Thyroid gland (tissue), 4 donors: ENCODE measurements at regions not wholly inside any gene's neighbourhood (a gene's known extent, or its start where the extent isn't known, plus 50 kb on each side); places are given as distances from the start of the nearest gene placed in this dataset.

Experiments used
- DNase-seq, 2 donors: peaks; one replicate each; pipeline ENCODE4 v3.0.0-alpha.2; 2019
- H3K27ac ChIP-seq, 3 donors: fragments of 200-600 bp; sonication (generic); 1 replicate in 2 of 3; 2 replicates in 1 of 3; pipeline ENCODE4 v1.5.1; 2016 to 2019; ENCODE audit warnings: mild to moderate bottlenecking in 1 of 3, moderate library complexity in 1 of 3
- H3K27me3 ChIP-seq: fragments of 200-600 bp; sonication (generic); one replicate; pipeline ENCODE4 v1.5.1; 2019
- H3K36me3 ChIP-seq, 2 donors: fragments of 200-600 bp; sonication (generic); one replicate each; pipeline ENCODE4 v1.5.1; 2016 to 2019
- H3K4me1 ChIP-seq, 2 donors: fragments of 200-600 bp; sonication (generic); one replicate each; pipeline ENCODE4 v1.5.1; 2017 to 2019
- H3K4me3 ChIP-seq, 3 donors: fragments of 200-600 bp; sonication (generic); replicated peaks in 1 of 3; 1 replicate in 2 of 3; 2 replicates in 1 of 3; pipeline ENCODE4 v1.5.1; 2016; ENCODE audit warnings: mild to moderate bottlenecking in 1 of 3
- H3K9me3 ChIP-seq: fragments of 200-600 bp; sonication (generic); one replicate; pipeline ENCODE4 v1.5.1; 2017
- POLR2A ChIP-seq, 2 donors: fragments of 450-650 bp; IDR thresholded peaks; one replicate each; pipeline ENCODE4 v1.6.1; 2017; ENCODE audit warnings: antibody characterized with exemption in 2 of 2, mild to moderate bottlenecking in 2 of 2, moderate library complexity in 1 of 2
- WGBS, 2 donors: methylation state at CpG; one replicate each; pipeline ENCODE4 v1.1.5; 2017; 5-methylcytosine and 5-hydroxymethylcytosine counted together
- intact Hi-C: fragments of 100-400 bp; cut with DNase I; formaldehyde crosslinking; loops from one replicate; pipeline ENCODE4 v1.15.1; 2023
- TF ChIP-seq, protein P1 (sequence below), 6 experiments: fragments of 200-600 bp in 3 of 6; fragments of 450-650 bp in 3 of 6; sonication (generic) in 3 of 6; IDR thresholded peaks; one replicate each; pipeline ENCODE4 v1.5.1; 2016 to 2019; ENCODE audit warnings: antibody characterized with exemption in 6 of 6, mild to moderate bottlenecking in 2 of 6, inconsistent platforms in 1 of 6, moderate library complexity in 1 of 6

DNA sequence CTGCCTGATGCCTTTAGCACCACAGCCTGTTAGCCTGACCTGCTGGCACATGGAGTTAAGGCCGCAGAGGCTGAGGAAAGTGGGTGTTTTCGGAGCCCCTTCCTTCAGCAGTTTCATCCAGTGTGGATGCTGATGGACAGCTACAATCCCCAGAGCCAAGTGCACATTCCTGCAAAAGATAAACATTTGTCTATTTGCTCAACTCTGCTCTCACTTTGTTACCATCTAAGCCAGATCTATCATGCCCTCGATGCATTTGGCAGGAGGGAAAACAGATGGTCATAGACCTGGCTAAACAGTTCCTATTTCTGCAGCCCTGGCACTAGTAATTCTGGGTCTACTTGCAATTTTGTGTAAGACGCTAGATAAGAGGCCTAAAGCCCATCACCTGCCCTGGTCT is 312.9 kb upstream of the RASGRP1 start:
- H3K36me3 ChIP-seq = no peaks in the 10 kb centered on the region
- no peak for TF ChIP-seq POLR2A (IDR thresholded peaks at IDR 0.05)
- TF ChIP-seq, protein P1, sequence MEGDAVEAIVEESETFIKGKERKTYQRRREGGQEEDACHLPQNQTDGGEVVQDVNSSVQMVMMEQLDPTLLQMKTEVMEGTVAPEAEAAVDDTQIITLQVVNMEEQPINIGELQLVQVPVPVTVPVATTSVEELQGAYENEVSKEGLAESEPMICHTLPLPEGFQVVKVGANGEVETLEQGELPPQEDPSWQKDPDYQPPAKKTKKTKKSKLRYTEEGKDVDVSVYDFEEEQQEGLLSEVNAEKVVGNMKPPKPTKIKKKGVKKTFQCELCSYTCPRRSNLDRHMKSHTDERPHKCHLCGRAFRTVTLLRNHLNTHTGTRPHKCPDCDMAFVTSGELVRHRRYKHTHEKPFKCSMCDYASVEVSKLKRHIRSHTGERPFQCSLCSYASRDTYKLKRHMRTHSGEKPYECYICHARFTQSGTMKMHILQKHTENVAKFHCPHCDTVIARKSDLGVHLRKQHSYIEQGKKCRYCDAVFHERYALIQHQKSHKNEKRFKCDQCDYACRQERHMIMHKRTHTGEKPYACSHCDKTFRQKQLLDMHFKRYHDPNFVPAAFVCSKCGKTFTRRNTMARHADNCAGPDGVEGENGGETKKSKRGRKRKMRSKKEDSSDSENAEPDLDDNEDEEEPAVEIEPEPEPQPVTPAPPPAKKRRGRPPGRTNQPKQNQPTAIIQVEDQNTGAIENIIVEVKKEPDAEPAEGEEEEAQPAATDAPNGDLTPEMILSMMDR (IDR thresholded peaks at IDR 0.05) = no peak
- no peaks in the 10 kb centered on the region for H3K27me3 ChIP-seq
- no peak for DNase-seq
- peaks cover 9 to 11% of the 10 kb centered on the region in 2 donors for H3K4me1 ChIP-seq
- H3K4me3 ChIP-seq = no peak overlapping the region
- no peak overlapping the region for H3K27ac ChIP-seq
- no peaks in the 10 kb centered on the region for H3K9me3 ChIP-seq
- intact Hi-C loops = no loop called here
- 52 to 75% methylated on average over 4 of the region's 4 CpGs for WGBS, 2 donors

DNA sequence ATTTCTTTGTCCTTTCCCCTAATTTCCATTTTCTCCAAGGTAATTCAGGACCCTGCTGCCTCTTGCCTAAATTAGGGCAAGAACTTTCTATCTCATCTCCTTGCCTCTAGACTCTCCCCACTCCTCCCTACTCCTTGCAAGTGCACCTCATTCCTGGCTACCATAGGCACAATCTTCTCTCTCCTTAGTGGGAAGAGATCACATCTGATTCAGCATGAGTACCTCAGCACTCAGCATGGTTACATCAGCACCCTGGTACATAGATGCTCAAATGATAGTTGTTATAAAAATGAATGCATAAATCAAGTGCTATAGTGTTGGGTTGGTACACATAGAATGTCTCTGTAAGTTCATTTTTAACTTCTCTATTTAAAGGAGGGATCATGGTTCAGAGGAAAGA is 313.4 kb upstream of the RASGRP1 start:
- intact Hi-C loops = no loop called here
- peaks cover 9 to 11% of the 10 kb centered on the region in 2 donors for H3K4me1 ChIP-seq
- H3K27ac ChIP-seq = no peak overlapping the region
- no peaks in the 10 kb centered on the region for H3K9me3 ChIP-seq
- H3K36me3 ChIP-seq = no peaks in the 10 kb centered on the region
- no peaks in the 10 kb centered on the region for H3K27me3 ChIP-seq
- TF ChIP-seq, protein P1 (IDR thresholded peaks at IDR 0.05) = no peak
- no peak for TF ChIP-seq POLR2A (IDR thresholded peaks at IDR 0.05)
- no peak overlapping the region for H3K4me3 ChIP-seq
- no peak for DNase-seq

DNA sequence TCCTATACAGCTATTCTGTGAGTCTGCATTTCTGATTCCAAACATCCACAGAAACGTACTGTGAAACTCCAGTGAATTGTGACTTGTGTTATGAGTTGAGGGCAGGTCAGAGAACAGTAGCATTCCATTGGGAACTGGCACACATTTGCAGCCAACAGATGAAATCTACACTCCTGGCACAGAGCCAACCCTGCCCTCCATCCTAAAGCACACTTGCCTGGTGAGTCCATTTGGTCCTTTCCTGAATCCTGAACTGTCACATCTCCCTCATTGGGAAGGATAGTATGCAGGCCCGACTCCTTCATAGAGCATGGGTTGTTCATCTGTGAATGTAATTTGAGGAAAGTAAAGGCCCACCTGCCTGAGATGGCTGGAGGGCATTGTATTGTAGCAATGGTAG is 314.3 kb upstream of the RASGRP1 start:
- peaks cover 9 to 11% of the 10 kb centered on the region in 2 donors for H3K4me1 ChIP-seq
- WGBS, 2 donors = 66 to 74% methylated on average over 2 of the region's 2 CpGs
- H3K27me3 ChIP-seq = no peaks in the 10 kb centered on the region
- no peaks in the 10 kb centered on the region for H3K9me3 ChIP-seq
- TF ChIP-seq POLR2A (IDR thresholded peaks at IDR 0.05) = no peak
- TF ChIP-seq, protein P1 (IDR thresholded peaks at IDR 0.05) = no peak
- peak; percentile 13 to 21 for DNase-seq
- intact Hi-C loops = no loop called here
- no peaks in the 10 kb centered on the region for H3K36me3 ChIP-seq
- H3K4me3 ChIP-seq = no peak overlapping the region
- no peak overlapping the region for H3K27ac ChIP-seq

DNA sequence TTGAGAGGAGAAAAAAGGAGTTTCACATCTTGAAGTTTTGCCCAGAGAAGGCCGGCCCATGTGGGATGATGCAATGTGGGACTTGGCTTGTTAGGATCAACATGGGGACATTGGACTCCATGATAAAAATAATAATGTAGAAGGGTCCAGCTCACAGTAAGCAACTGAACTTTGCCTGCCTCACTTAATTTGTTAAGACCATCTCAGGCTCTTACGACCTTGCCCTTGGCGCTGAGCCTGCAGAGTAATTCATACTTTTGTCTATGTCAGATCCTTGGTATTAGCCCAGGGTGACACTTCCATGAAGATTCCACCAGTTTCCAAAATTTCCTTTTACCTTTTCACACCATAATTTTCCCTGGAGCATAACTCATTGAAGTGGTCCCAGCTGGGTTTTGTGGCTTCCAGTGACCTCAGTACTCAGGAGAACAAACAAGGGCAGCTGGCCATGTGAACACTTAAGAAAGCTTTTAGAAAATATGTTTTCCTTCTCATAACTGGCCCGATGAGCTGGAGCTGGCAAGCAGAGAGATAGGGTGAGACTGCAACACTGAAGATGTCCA is 315.4 kb upstream of the RASGRP1 start:
- Histone ChIP-seq H3K4me3 (no peak overlapping the region), H3K36me3 (no peaks in the 10 kb centered on the region), H3K9me3 (no peaks in the 10 kb centered on the region), H3K27me3 (no peaks in the 10 kb centered on the region), H3K4me1 (peaks cover 9 to 11% of the 10 kb centered on the region in 2 donors), H3K27ac (no peak overlapping the region)
- DNase-seq = no peak
- intact Hi-C loops = no loop called here
- TF ChIP-seq, protein P1 (IDR thresholded peaks at IDR 0.05) = no peak
- no peak for TF ChIP-seq POLR2A (IDR thresholded peaks at IDR 0.05)
- 65 to 66% methylated on average over 4 of the region's 4 CpGs for WGBS, 2 donors

DNA sequence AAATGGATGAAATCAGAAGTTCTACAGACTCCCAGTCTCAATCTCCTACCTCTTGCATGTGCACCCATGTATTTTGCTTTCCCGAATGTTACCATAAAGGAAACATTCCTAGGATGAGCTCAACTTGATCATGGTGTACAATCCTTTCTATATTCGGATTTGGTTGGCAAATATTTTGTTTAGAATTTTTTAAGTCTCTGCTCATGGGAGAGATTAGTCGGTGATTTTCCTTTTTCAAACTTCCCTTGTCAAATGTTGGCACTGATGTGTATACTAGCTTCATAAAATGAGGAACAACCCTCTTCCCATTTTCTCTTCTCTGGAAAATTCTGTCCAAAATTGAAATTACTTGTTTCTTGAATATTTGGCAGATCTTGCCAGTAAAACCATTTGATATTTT is 317.6 kb upstream of the RASGRP1 start:
- H3K27ac ChIP-seq = no peak overlapping the region
- DNase-seq = no peak
- H3K4me1 ChIP-seq = peaks cover 5 to 11% of the 10 kb centered on the region in 2 donors
- no peak for TF ChIP-seq POLR2A (IDR thresholded peaks at IDR 0.05)
- TF ChIP-seq, protein P1 (IDR thresholded peaks at IDR 0.05) = no peak
- H3K9me3 ChIP-seq = no peaks in the 10 kb centered on the region
- no peak overlapping the region for H3K4me3 ChIP-seq
- no peaks in the 10 kb centered on the region for H3K27me3 ChIP-seq
- WGBS, 2 donors = 67 to 78% methylated on average over 3 of the region's 3 CpGs
- no peaks in the 10 kb centered on the region for H3K36me3 ChIP-seq
- intact Hi-C loops = no loop called here
